HK-2 (cell line): ENCODE measurements at regions not wholly inside any gene's neighbourhood (a gene's known extent, or its start where the extent isn't known, plus 50 kb on each side); places are given as distances from the start of the nearest gene placed in this dataset.
"Not testable (repeated sequence)": the region's sequence is repeated elsewhere in the genome, so short reads cannot be mapped to it uniquely, and the experiment has no call there.

ENCODE experiments used
- DNase-seq: peaks from one replicate; pipeline ENCODE4 v3.0.0-alpha.2; 2018; ENCODE audit not compliant: unreplicated experiment

GRCh38 chr6:157727629-157728182, 95.3 kb upstream of the SNX9 start:
- no peak for DNase-seq

- DNase-seq = no peak
Observed at GRCh38 chr6:157728183-157728881, 94.7 kb upstream of the SNX9 start.

- DNase-seq = no peak
Observed at GRCh38 chr6:157731221-157731620, 91.8 kb upstream of the SNX9 start.

- DNase-seq = no peak
Observed at GRCh38 chr6:157732007-157732406, 91.0 kb upstream of the SNX9 start.

GRCh38 chr6:157732416-157733161, 90.5 kb upstream of the SNX9 start:
- no peak for DNase-seq

GRCh38 chr6:157736555-157736954, 86.5 kb upstream of the SNX9 start:
- not testable (repeated sequence) for DNase-seq

GRCh38 chr6:157741321-157741947, 81.6 kb upstream of the SNX9 start:
- DNase-seq = no peak

GRCh38 chr6:157741948-157742556, 81.0 kb upstream of the SNX9 start:
- DNase-seq = no peak

GRCh38 chr6:157744102-157744601, 78.9 kb upstream of the SNX9 start:
- no peak for DNase-seq

GRCh38 chr6:157746897-157747296, 76.1 kb upstream of the SNX9 start:
- DNase-seq = no peak

GRCh38 chr6:157747370-157747769, 75.7 kb upstream of the SNX9 start:
- DNase-seq = no peak

- no peak for DNase-seq
Observed at GRCh38 chr6:157748839-157749571, 74.0 kb upstream of the SNX9 start.

- not testable (repeated sequence) for DNase-seq
Observed at GRCh38 chr6:157750973-157751372, 72.1 kb upstream of the SNX9 start.

- no peak for DNase-seq
Observed at GRCh38 chr6:157751547-157752200, 71.4 kb upstream of the SNX9 start.

GRCh38 chr6:157752879-157753278, 70.2 kb upstream of the SNX9 start:
- not testable (repeated sequence) for DNase-seq

- no peak for DNase-seq
Observed at GRCh38 chr6:157753291-157753690, 69.8 kb upstream of the SNX9 start.

GRCh38 chr6:157753801-157754200, 69.2 kb upstream of the SNX9 start:
- DNase-seq = not testable (repeated sequence)

GRCh38 chr6:157754351-157754750, 68.7 kb upstream of the SNX9 start:
- no peak for DNase-seq

GRCh38 chr6:157755032-157755745, 67.9 kb upstream of the SNX9 start:
- no peak for DNase-seq
